ENCODE measurements at regions not wholly inside any gene's neighbourhood (a gene's known extent, or its start where the extent isn't known, plus 50 kb on each side); places are given as distances from the start of the nearest gene placed in this dataset.

GRCh38 chr3:64872345-64872744, 184.5 kb upstream of the ADAMTS9 start:
- TF ChIP-seq CTCF (IDR thresholded peaks at IDR 0.05): no peak
- Histone ChIP-seq H3K4me3 (ENCODE audit: low read depth, low read length) (no peak overlapping the region), H3K4me2 (ENCODE audit: low read length) (no peak overlapping the region), H3K9me3 (ENCODE audit: control insufficient read depth, low read length) (no peaks in the 10 kb centered on the region), H3K27me3 (ENCODE audit: control insufficient read depth, insufficient read depth, low read length) (no peaks in the 10 kb centered on the region), H3K27ac (no peak overlapping the region), H3K36me3 (ENCODE audit: control insufficient read depth, insufficient read depth, low read length) (no peaks in the 10 kb centered on the region), H3K4me1 (no peaks in the 10 kb centered on the region), H3K79me2 (no peaks in the 10 kb centered on the region), H3K9ac (no peak overlapping the region), H2AFZ (no peak overlapping the region)

GRCh38 chr3:64871834-64872249, 184.0 kb upstream of the ADAMTS9 start:
- no peaks in the 10 kb centered on the region for H3K79me2 ChIP-seq
- no peaks in the 10 kb centered on the region for H3K27me3 ChIP-seq (ENCODE audit: control insufficient read depth, insufficient read depth, low read length)
- H3K27ac ChIP-seq: no peak overlapping the region
- H3K4me3 ChIP-seq (ENCODE audit: low read depth, low read length): no peak overlapping the region
- no peaks in the 10 kb centered on the region for H3K9me3 ChIP-seq (ENCODE audit: control insufficient read depth, low read length)
- H3K9ac ChIP-seq: no peak overlapping the region
- no peaks in the 10 kb centered on the region for H3K4me1 ChIP-seq
- no peak for TF ChIP-seq CTCF (IDR thresholded peaks at IDR 0.05)
- H2AFZ ChIP-seq: no peak overlapping the region
- no peak overlapping the region for H3K4me2 ChIP-seq (ENCODE audit: low read length)
- no peaks in the 10 kb centered on the region for H3K36me3 ChIP-seq (ENCODE audit: control insufficient read depth, insufficient read depth, low read length)

- Histone ChIP-seq H3K4me2 (ENCODE audit: low read length) (no peak overlapping the region), H3K4me3 (ENCODE audit: low read depth, low read length) (no peak overlapping the region), H3K27me3 (ENCODE audit: control insufficient read depth, insufficient read depth, low read length) (no peaks in the 10 kb centered on the region), H3K9me3 (ENCODE audit: control insufficient read depth, low read length) (no peaks in the 10 kb centered on the region), H3K4me1 (no peaks in the 10 kb centered on the region), H3K27ac (no peak overlapping the region), H3K36me3 (ENCODE audit: control insufficient read depth, insufficient read depth, low read length) (no peaks in the 10 kb centered on the region), H3K79me2 (no peaks in the 10 kb centered on the region), H2AFZ (no peak overlapping the region), H3K9ac (no peak overlapping the region)
- TF ChIP-seq CTCF (IDR thresholded peaks at IDR 0.05): no peak
Measured at GRCh38 chr3:64870876-64871646, 183.3 kb upstream of the ADAMTS9 start.

- Histone ChIP-seq H3K79me2 (no peaks in the 10 kb centered on the region), H3K4me1 (no peaks in the 10 kb centered on the region), H3K27me3 (ENCODE audit: control insufficient read depth, insufficient read depth, low read length) (no peaks in the 10 kb centered on the region), H3K9me3 (ENCODE audit: control insufficient read depth, low read length) (no peaks in the 10 kb centered on the region), H3K4me3 (ENCODE audit: low read depth, low read length) (no peak overlapping the region), H3K9ac (no peak overlapping the region), H2AFZ (no peak overlapping the region), H3K27ac (no peak overlapping the region), H3K4me2 (ENCODE audit: low read length) (no peak overlapping the region), H3K36me3 (ENCODE audit: control insufficient read depth, insufficient read depth, low read length) (no peaks in the 10 kb centered on the region)
- TF ChIP-seq CTCF (IDR thresholded peaks at IDR 0.05): no peak
Measured at GRCh38 chr3:64867224-64867623, 179.4 kb upstream of the ADAMTS9 start.

Measured in parathyroid adenoma (tissue), 2 donors.